ENCODE measurements at regions not wholly inside any gene's neighbourhood (a gene's known extent, or its start where the extent isn't known, plus 50 kb on each side); places are given as distances from the start of the nearest gene placed in this dataset.

GRCh38 chr6:12458558-12458957, 168.4 kb downstream of the EDN1 start:
- H3K9me2 ChIP-seq (replicated peaks; ENCODE audit: insufficient read depth, low read length), result no peaks in the 10 kb centered on the region
- H3K79me2 ChIP-seq (ENCODE audit: low read length), result no peaks in the 10 kb centered on the region
- H3K36me3 ChIP-seq (ENCODE audit: insufficient read depth, low read length), result no peaks in the 10 kb centered on the region
- H3K9me3 ChIP-seq (ENCODE audit: low read length), result no peaks in the 10 kb centered on the region
- H3K27me3 ChIP-seq (ENCODE audit: low read length), result no peaks in the 10 kb centered on the region
- no peak overlapping the region for H3K9ac ChIP-seq (ENCODE audit: low read length)
- no peaks in the 10 kb centered on the region for H3K4me1 ChIP-seq (ENCODE audit: low read length)
- H4K20me1 ChIP-seq (ENCODE audit: insufficient read depth, low read depth, low read length), result no peaks in the 10 kb centered on the region
- no peak overlapping the region for H3K4me2 ChIP-seq (ENCODE audit: low read depth, low read length, poor library complexity, severe bottlenecking)
- no peak overlapping the region for H3K27ac ChIP-seq (ENCODE audit: low read length)
- no peak overlapping the region for H3K4me3 ChIP-seq (ENCODE audit: low read length)
- DNase-seq, result no peak
- no peak overlapping the region for H2AFZ ChIP-seq (ENCODE audit: low read length)

- DNase-seq, result no peak
- H3K9me3 ChIP-seq (ENCODE audit: low read length), result no peaks in the 10 kb centered on the region
- no peak overlapping the region for H3K4me3 ChIP-seq (ENCODE audit: low read length)
- H3K36me3 ChIP-seq (ENCODE audit: insufficient read depth, low read length), result no peaks in the 10 kb centered on the region
- H3K27ac ChIP-seq (ENCODE audit: low read length), result no peak overlapping the region
- no peaks in the 10 kb centered on the region for H3K79me2 ChIP-seq (ENCODE audit: low read length)
- no peaks in the 10 kb centered on the region for H3K9me2 ChIP-seq (replicated peaks; ENCODE audit: insufficient read depth, low read length)
- no peak overlapping the region for H3K4me2 ChIP-seq (ENCODE audit: low read depth, low read length, poor library complexity, severe bottlenecking)
- no peak overlapping the region for H3K9ac ChIP-seq (ENCODE audit: low read length)
- H3K4me1 ChIP-seq (ENCODE audit: low read length), result no peaks in the 10 kb centered on the region
- H3K27me3 ChIP-seq (ENCODE audit: low read length), result no peaks in the 10 kb centered on the region
- H2AFZ ChIP-seq (ENCODE audit: low read length), result no peak overlapping the region
- no peaks in the 10 kb centered on the region for H4K20me1 ChIP-seq (ENCODE audit: insufficient read depth, low read depth, low read length)
Observed at GRCh38 chr6:12459945-12460661, 169.9 kb downstream of the EDN1 start.

- Histone ChIP-seq H3K4me1 (ENCODE audit: low read length) (no peaks in the 10 kb centered on the region), H3K9ac (ENCODE audit: low read length) (no peak overlapping the region), H3K36me3 (ENCODE audit: insufficient read depth, low read length) (no peaks in the 10 kb centered on the region), H3K79me2 (ENCODE audit: low read length) (no peaks in the 10 kb centered on the region), H3K9me3 (ENCODE audit: low read length) (no peaks in the 10 kb centered on the region), H3K9me2 (replicated peaks; ENCODE audit: insufficient read depth, low read length) (no peaks in the 10 kb centered on the region), H2AFZ (ENCODE audit: low read length) (no peak overlapping the region), H3K4me2 (ENCODE audit: low read depth, low read length, poor library complexity, severe bottlenecking) (no peak overlapping the region), H3K27ac (ENCODE audit: low read length) (no peak overlapping the region), H3K27me3 (ENCODE audit: low read length) (no peaks in the 10 kb centered on the region), H3K4me3 (ENCODE audit: low read length) (no peak overlapping the region), H4K20me1 (ENCODE audit: insufficient read depth, low read depth, low read length) (no peaks in the 10 kb centered on the region)
- no peak for DNase-seq
Observed at GRCh38 chr6:12467706-12468670, 177.8 kb downstream of the EDN1 start.

GRCh38 chr6:12472601-12473038, 182.5 kb downstream of the EDN1 start:
- Histone ChIP-seq H3K27ac (ENCODE audit: low read length) (no peak overlapping the region), H4K20me1 (ENCODE audit: insufficient read depth, low read depth, low read length) (no peaks in the 10 kb centered on the region), H3K4me3 (ENCODE audit: low read length) (no peak overlapping the region), H3K9ac (ENCODE audit: low read length) (no peak overlapping the region), H3K4me2 (ENCODE audit: low read depth, low read length, poor library complexity, severe bottlenecking) (no peak overlapping the region), H3K9me3 (ENCODE audit: low read length) (no peaks in the 10 kb centered on the region), H3K79me2 (ENCODE audit: low read length) (no peaks in the 10 kb centered on the region), H3K4me1 (ENCODE audit: low read length) (no peaks in the 10 kb centered on the region), H3K27me3 (ENCODE audit: low read length) (no peaks in the 10 kb centered on the region), H3K36me3 (ENCODE audit: insufficient read depth, low read length) (no peaks in the 10 kb centered on the region), H3K9me2 (replicated peaks; ENCODE audit: insufficient read depth, low read length) (no peaks in the 10 kb centered on the region), H2AFZ (ENCODE audit: low read length) (no peak overlapping the region)
- no peak for DNase-seq

- Histone ChIP-seq H3K4me2 (ENCODE audit: low read depth, low read length, poor library complexity, severe bottlenecking) (no peak overlapping the region), H3K4me3 (ENCODE audit: low read length) (no peak overlapping the region), H3K9me2 (replicated peaks; ENCODE audit: insufficient read depth, low read length) (no peaks in the 10 kb centered on the region), H3K27me3 (ENCODE audit: low read length) (no peaks in the 10 kb centered on the region), H4K20me1 (ENCODE audit: insufficient read depth, low read depth, low read length) (no peaks in the 10 kb centered on the region), H3K27ac (ENCODE audit: low read length) (no peak overlapping the region), H3K4me1 (ENCODE audit: low read length) (no peaks in the 10 kb centered on the region), H3K79me2 (ENCODE audit: low read length) (no peaks in the 10 kb centered on the region), H3K9ac (ENCODE audit: low read length) (no peak overlapping the region), H3K9me3 (ENCODE audit: low read length) (no peaks in the 10 kb centered on the region), H2AFZ (ENCODE audit: low read length) (no peak overlapping the region), H3K36me3 (ENCODE audit: insufficient read depth, low read length) (no peaks in the 10 kb centered on the region)
- no peak for DNase-seq
Observed at GRCh38 chr6:12473494-12473893, 183.3 kb downstream of the EDN1 start.

GRCh38 chr6:12474167-12475140, 184.3 kb downstream of the EDN1 start:
- DNase-seq, result no peak
- no peak overlapping the region for H3K4me3 ChIP-seq (ENCODE audit: low read length)

GRCh38 chr6:12476484-12476883, 186.3 kb downstream of the EDN1 start:
- H4K20me1 ChIP-seq (ENCODE audit: insufficient read depth, low read depth, low read length), result no peaks in the 10 kb centered on the region
- no peak overlapping the region for H2AFZ ChIP-seq (ENCODE audit: low read length)
- no peaks in the 10 kb centered on the region for H3K9me2 ChIP-seq (replicated peaks; ENCODE audit: insufficient read depth, low read length)

More at GRCh38 chr6:12474167-12475140, 184.3 kb downstream of the EDN1 start:
- Histone ChIP-seq H3K36me3 (ENCODE audit: insufficient read depth, low read length) (no peaks in the 10 kb centered on the region), H4K20me1 (ENCODE audit: insufficient read depth, low read depth, low read length) (no peaks in the 10 kb centered on the region), H3K4me1 (ENCODE audit: low read length) (no peaks in the 10 kb centered on the region), H3K4me2 (ENCODE audit: low read depth, low read length, poor library complexity, severe bottlenecking) (no peak overlapping the region), H2AFZ (ENCODE audit: low read length) (no peak overlapping the region), H3K27me3 (ENCODE audit: low read length) (no peaks in the 10 kb centered on the region), H3K9me3 (ENCODE audit: low read length) (no peaks in the 10 kb centered on the region), H3K79me2 (ENCODE audit: low read length) (no peaks in the 10 kb centered on the region), H3K9ac (ENCODE audit: low read length) (no peak overlapping the region), H3K27ac (ENCODE audit: low read length) (no peak overlapping the region), H3K9me2 (replicated peaks; ENCODE audit: insufficient read depth, low read length) (no peaks in the 10 kb centered on the region)

More at GRCh38 chr6:12476484-12476883, 186.3 kb downstream of the EDN1 start:
- H3K4me2 ChIP-seq (ENCODE audit: low read depth, low read length, poor library complexity, severe bottlenecking), result no peak overlapping the region
- no peaks in the 10 kb centered on the region for H3K79me2 ChIP-seq (ENCODE audit: low read length)
- H3K4me1 ChIP-seq (ENCODE audit: low read length), result no peaks in the 10 kb centered on the region
- no peak overlapping the region for H3K27ac ChIP-seq (ENCODE audit: low read length)
- H3K36me3 ChIP-seq (ENCODE audit: insufficient read depth, low read length), result no peaks in the 10 kb centered on the region
- no peak overlapping the region for H3K4me3 ChIP-seq (ENCODE audit: low read length)
- no peak overlapping the region for H3K9ac ChIP-seq (ENCODE audit: low read length)
- DNase-seq, result no peak
- H3K27me3 ChIP-seq (ENCODE audit: low read length), result no peaks in the 10 kb centered on the region
- no peaks in the 10 kb centered on the region for H3K9me3 ChIP-seq (ENCODE audit: low read length)
